ENCODE measurements at regions not wholly inside any gene's neighbourhood (a gene's known extent, or its start where the extent isn't known, plus 50 kb on each side); places are given as distances from the start of the nearest gene placed in this dataset.

GRCh38 chr1:100794748-100795645 lies 75.5 kb downstream of the VCAM1 start:
- TF ChIP-seq, protein P1, sequence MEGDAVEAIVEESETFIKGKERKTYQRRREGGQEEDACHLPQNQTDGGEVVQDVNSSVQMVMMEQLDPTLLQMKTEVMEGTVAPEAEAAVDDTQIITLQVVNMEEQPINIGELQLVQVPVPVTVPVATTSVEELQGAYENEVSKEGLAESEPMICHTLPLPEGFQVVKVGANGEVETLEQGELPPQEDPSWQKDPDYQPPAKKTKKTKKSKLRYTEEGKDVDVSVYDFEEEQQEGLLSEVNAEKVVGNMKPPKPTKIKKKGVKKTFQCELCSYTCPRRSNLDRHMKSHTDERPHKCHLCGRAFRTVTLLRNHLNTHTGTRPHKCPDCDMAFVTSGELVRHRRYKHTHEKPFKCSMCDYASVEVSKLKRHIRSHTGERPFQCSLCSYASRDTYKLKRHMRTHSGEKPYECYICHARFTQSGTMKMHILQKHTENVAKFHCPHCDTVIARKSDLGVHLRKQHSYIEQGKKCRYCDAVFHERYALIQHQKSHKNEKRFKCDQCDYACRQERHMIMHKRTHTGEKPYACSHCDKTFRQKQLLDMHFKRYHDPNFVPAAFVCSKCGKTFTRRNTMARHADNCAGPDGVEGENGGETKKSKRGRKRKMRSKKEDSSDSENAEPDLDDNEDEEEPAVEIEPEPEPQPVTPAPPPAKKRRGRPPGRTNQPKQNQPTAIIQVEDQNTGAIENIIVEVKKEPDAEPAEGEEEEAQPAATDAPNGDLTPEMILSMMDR (conservative IDR thresholded peaks at IDR 0.05 in 1 of 2, IDR thresholded peaks at IDR 0.05 in 1 of 2; ENCODE audit: low read depth in 1 of 2, low read length in 2 of 2), result no peak
- TF ChIP-seq EZH2 (IDR thresholded peaks at IDR 0.05; ENCODE audit: low read length, missing control alignments), result no peak

All from fibroblast of lung (primary cell).